ENCODE measurements at regions not wholly inside any gene's neighbourhood (a gene's known extent, or its start where the extent isn't known, plus 50 kb on each side); places are given as distances from the start of the nearest gene placed in this dataset.

- no peak for TF ChIP-seq POLR2A (IDR thresholded peaks at IDR 0.05)
- TF ChIP-seq CTCF (IDR thresholded peaks at IDR 0.05) = no peak
These were observed 461.4 kb downstream of the NSUN3 start for GRCh38 chr3:94524102-94524919.
